Left ventricle myocardium inferior (tissue), 1 donor: ENCODE measurements at regions not wholly inside any gene's neighbourhood (a gene's known extent, or its start where the extent isn't known, plus 50 kb on each side); places are given as distances from the start of the nearest gene placed in this dataset.

Experiments used
- DNase-seq: peaks from one replicate; pipeline ENCODE4 v3.0.0-alpha.2; 2020
- H3K27ac ChIP-seq: fragments of 200-600 bp; replicated peaks from 2 replicates; pipeline ENCODE4 v1.8.0; 2021
- H3K27me3 ChIP-seq: fragments of 200-600 bp; 2 replicates; pipeline ENCODE4 v1.8.0; 2021; ENCODE audit warnings: low read depth
- H3K36me3 ChIP-seq: fragments of 200-600 bp; 2 replicates; pipeline ENCODE4 v1.8.0; 2021
- H3K4me1 ChIP-seq: fragments of 200-600 bp; 2 replicates; pipeline ENCODE4 v1.8.0; 2021
- H3K4me3 ChIP-seq: fragments of 200-600 bp; 2 replicates; pipeline ENCODE4 v1.8.0; 2021; ENCODE audit warnings: mild to moderate bottlenecking, moderate library complexity
- H3K9me3 ChIP-seq: fragments of 200-600 bp; replicated peaks from 2 replicates; pipeline ENCODE4 v1.8.0; 2021
- intact Hi-C: fragments of 100-400 bp; cut with micrococcal nuclease; formaldehyde crosslinking; loops from one replicate; pipeline ENCODE4 v1.11.0; 2022
- TF ChIP-seq, protein P1 (sequence below): fragments of 200-600 bp; IDR thresholded peaks from 2 replicates; pipeline ENCODE4 v1.8.0; 2021; ENCODE audit warnings: antibody characterized with exemption, mild to moderate bottlenecking, borderline replicate concordance
- donor health status: DM: no; HTN: yes; CAD: no; lungs with severe emphysema.

DNA sequence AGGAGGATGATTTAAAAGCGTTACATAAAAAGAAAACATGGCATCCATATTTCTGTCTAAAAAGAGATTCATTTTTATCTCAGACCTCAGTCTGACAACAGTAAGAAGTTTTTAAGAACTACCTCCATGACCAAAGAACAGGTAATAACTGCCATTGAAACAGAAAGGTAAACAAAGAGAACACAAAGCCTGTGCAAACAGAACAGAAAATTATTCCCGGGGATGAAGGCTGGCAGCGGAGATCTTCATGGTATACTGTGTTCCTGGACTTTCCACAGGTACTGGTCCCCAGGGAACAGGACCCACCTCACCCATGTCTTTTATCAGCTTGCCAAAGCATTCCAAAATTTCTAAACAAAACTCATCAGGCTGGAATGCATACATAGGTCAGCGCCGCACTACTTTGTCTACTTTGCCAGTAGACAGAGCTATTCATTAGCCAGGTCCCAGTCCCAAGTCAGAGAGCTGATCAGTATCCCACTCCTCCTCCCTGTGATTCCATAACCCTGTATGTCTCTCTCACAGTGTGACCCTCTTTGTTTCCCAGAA, 277.3 kb downstream of the MBD2 start:
- H3K9me3 ChIP-seq, result peaks cover 6% of the 10 kb centered on the region
- H3K4me1 ChIP-seq, result peaks cover 6% of the 10 kb centered on the region
- no peak overlapping the region for H3K27ac ChIP-seq
- H3K36me3 ChIP-seq, result no peaks in the 10 kb centered on the region
- no peak for DNase-seq
- H3K4me3 ChIP-seq, result no peak overlapping the region
- intact Hi-C loops, result no loop called here
- H3K27me3 ChIP-seq, result no peaks in the 10 kb centered on the region
- TF ChIP-seq, protein P1, sequence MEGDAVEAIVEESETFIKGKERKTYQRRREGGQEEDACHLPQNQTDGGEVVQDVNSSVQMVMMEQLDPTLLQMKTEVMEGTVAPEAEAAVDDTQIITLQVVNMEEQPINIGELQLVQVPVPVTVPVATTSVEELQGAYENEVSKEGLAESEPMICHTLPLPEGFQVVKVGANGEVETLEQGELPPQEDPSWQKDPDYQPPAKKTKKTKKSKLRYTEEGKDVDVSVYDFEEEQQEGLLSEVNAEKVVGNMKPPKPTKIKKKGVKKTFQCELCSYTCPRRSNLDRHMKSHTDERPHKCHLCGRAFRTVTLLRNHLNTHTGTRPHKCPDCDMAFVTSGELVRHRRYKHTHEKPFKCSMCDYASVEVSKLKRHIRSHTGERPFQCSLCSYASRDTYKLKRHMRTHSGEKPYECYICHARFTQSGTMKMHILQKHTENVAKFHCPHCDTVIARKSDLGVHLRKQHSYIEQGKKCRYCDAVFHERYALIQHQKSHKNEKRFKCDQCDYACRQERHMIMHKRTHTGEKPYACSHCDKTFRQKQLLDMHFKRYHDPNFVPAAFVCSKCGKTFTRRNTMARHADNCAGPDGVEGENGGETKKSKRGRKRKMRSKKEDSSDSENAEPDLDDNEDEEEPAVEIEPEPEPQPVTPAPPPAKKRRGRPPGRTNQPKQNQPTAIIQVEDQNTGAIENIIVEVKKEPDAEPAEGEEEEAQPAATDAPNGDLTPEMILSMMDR, result no peak

DNA sequence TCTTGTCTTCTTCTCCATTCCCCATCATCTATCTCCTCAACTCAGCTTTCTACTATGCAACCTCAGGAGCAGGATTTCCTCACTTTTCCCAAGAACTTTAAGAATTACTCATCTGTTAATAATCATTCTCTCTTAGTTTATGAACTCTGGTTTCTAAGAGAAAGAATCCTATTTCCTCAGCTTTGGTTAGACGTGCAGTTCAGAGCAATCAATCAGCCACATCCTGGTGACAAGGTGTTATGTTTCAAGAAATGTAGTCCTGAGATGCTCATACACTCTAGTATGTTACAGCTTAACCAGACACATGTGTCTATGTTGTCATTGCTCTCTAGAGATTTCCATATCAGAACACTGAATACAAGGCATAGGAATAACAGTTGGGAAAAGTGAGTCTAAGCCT, 277.9 kb downstream of the MBD2 start:
- Histone ChIP-seq H3K9me3 (peaks cover 6% of the 10 kb centered on the region), H3K4me1 (peaks cover 2% of the 10 kb centered on the region), H3K36me3 (no peaks in the 10 kb centered on the region), H3K4me3 (no peak overlapping the region), H3K27me3 (no peaks in the 10 kb centered on the region), H3K27ac (no peak overlapping the region)
- intact Hi-C loops, result no loop called here
- TF ChIP-seq, protein P1, result no peak
- no peak for DNase-seq

DNA sequence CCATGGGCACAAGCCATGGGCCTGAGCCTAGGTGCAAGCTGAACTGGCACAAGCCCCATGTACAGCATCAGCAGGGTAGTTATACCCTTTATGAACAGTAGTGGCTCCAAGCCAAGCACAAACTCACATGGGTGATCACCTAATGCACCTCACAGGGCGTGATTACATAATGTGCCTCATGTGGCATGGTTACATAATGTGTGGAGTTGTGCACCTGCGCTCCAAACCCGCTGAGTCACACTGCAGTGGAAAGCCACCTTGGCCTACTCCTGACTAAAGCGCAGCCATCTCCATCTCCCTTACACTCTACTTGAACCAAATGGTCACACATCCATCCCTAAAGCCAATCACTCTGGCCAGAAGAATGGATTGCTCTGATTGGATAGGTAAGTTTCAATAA, 279.7 kb downstream of the MBD2 start:
- Histone ChIP-seq H3K27ac (no peak overlapping the region), H3K4me1 (no peaks in the 10 kb centered on the region), H3K4me3 (no peak overlapping the region), H3K9me3 (peaks cover 6% of the 10 kb centered on the region), H3K27me3 (no peaks in the 10 kb centered on the region), H3K36me3 (no peaks in the 10 kb centered on the region)
- TF ChIP-seq, protein P1, result no peak
- intact Hi-C loops, result no loop called here
- DNase-seq, result no peak

DNA sequence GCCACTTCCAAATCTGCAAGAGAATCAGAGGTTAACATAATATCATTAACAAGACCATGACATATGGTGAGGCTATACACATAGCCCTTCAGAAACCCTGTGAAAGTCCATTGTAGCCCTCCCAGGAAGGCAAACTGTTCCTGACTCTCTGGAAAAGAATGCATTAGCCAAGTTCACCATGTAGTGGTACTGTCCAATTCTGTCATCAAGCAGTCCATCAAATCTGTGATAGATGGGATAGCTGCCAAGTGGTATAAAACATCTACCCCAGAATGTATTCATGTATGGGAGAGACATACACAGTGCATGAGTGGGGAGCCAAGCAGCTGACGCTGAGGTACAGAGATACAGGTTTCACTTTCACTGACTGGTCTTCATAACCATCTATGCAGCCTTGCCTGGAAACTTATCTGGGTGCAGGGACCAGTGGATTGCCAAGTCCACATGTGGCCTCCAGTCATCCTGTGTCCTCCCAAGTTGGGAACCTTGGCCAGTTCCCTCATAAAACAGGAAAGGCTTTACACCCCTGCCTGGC, 281.1 kb downstream of the MBD2 start:
- Histone ChIP-seq H3K4me3 (no peak overlapping the region), H3K9me3 (peaks cover 6% of the 10 kb centered on the region), H3K27me3 (no peaks in the 10 kb centered on the region), H3K36me3 (no peaks in the 10 kb centered on the region), H3K27ac (no peak overlapping the region), H3K4me1 (no peaks in the 10 kb centered on the region)
- intact Hi-C loops, result no loop called here
- no peak for DNase-seq
- TF ChIP-seq, protein P1, result no peak

DNA sequence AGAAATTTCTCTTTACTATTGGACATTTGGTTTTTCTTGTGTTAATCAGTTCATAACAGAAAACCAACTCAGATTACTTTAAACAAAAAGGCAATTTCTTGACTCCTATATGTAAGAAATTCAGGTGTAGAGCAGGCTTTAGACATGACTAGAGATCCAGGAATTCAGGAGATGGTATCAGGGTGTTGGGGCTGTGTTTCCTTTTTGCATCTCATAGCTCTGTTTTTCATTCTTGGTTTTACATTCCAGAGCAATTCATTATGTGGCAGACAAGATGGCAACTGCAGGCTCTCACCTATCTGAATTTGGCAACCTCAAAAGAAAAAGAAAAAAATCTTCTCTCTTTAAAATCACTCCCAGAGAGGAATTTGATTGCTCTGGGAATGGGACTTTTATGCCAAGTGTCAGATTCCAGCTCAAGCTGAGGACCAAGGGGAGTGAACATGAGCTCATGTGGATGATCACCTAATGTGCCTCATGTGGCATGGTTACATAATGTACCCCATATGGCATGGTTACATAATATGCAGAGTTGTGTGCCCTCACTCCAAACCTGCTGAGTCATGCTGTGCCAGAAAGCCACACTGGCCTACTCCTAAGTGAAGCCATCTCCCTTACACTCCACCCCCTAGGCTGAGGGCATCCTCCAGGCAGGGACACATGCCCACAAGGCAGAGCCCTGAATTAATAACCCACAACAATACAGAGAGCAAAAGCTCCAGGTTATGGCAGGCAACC, 282.7 kb downstream of the MBD2 start:
- no peak overlapping the region for H3K27ac ChIP-seq
- H3K4me3 ChIP-seq, result no peak overlapping the region
- H3K27me3 ChIP-seq, result no peaks in the 10 kb centered on the region
- intact Hi-C loops, result no loop called here
- no peaks in the 10 kb centered on the region for H3K36me3 ChIP-seq
- H3K9me3 ChIP-seq, result peaks cover 6% of the 10 kb centered on the region
- TF ChIP-seq, protein P1, result no peak
- H3K4me1 ChIP-seq, result no peaks in the 10 kb centered on the region
- DNase-seq, result no peak
